Skeletal muscle satellite cell (primary cell): ENCODE measurements at regions not wholly inside any gene's neighbourhood (a gene's known extent, or its start where the extent isn't known, plus 50 kb on each side); places are given as distances from the start of the nearest gene placed in this dataset.
"Not testable (repeated sequence)": the region's sequence is repeated elsewhere in the genome, so short reads cannot be mapped to it uniquely, and the experiment has no call there.

Source experiments
- H3K27me3 ChIP-seq: 2 replicates; pipeline ENCODE4 v1.7.0; 2013; ENCODE audit warnings: low read length; ENCODE audit not compliant: control insufficient read depth, insufficient read depth
- H3K36me3 ChIP-seq: 2 replicates; pipeline ENCODE4 v1.7.0; 2013; ENCODE audit warnings: mild to moderate bottlenecking, control low read depth, low read length; ENCODE audit not compliant: insufficient read depth
- H3K4me1 ChIP-seq: 2 replicates; pipeline ENCODE4 v1.7.0; 2013; ENCODE audit warnings: low read length; ENCODE audit not compliant: control insufficient read depth, insufficient read depth
- H3K4me2 ChIP-seq: 2 replicates; pipeline ENCODE4 v1.7.0; 2013; ENCODE audit warnings: mild to moderate bottlenecking, low read length
- H3K4me3 ChIP-seq: 2 replicates; pipeline ENCODE4 v1.7.0; 2013; ENCODE audit warnings: low read length
- H3K9ac ChIP-seq: 2 replicates; pipeline ENCODE4 v1.7.0; 2013; ENCODE audit warnings: mild to moderate bottlenecking, low read depth, low read length, moderate library complexity
- H3K9me3 ChIP-seq: replicated peaks from 2 replicates; pipeline ENCODE4 v1.7.0; 2013; ENCODE audit warnings: mild to moderate bottlenecking, control low read depth, low read length

DNA sequence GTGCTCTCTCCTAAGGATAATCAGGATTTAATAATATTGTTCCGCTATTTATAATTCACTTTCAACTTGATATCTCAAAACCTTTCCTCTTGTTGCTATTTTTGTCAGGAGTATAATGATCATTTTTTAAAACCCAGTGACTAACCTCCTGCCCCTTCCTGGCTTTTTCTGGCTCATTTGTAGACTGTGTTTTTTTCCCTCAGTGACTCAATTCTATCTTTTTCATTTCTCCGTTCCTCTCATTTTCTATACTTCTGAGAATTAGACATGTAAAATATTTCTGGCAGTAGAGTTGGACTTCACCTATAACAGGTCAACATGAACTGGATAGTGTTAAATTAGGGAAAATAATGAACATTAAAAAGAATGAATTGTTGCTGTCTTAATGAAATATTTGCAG lies 490.7 kb downstream of the EDEM1 start:
- no peaks in the 10 kb centered on the region for H3K4me1 ChIP-seq
- no peaks in the 10 kb centered on the region for H3K36me3 ChIP-seq
- H3K4me3 ChIP-seq: no peak overlapping the region
- no peaks in the 10 kb centered on the region for H3K9me3 ChIP-seq
- H3K4me2 ChIP-seq: no peak overlapping the region
- H3K9ac ChIP-seq: no peak overlapping the region
- no peaks in the 10 kb centered on the region for H3K27me3 ChIP-seq

DNA sequence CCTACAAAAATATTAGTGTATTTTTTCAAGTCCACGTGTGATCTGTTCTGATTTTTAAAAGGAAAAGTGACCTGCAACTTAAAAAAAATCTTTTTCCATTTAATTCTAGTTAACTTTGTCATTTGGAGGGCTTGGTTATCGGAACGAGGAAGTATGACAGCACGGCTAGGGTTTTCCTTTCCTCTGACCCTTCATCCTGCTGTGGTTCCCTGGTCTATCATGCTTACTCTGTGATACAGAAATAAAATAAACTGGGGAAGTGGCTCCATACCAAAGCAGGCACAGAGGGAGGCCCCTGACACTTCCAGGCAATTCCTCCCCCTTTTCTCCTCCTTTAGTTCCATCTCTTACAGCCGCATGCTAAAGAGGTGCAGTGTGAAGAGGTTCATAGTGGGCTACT lies 491.3 kb downstream of the EDEM1 start:
- no peaks in the 10 kb centered on the region for H3K9me3 ChIP-seq
- H3K36me3 ChIP-seq: no peaks in the 10 kb centered on the region
- H3K4me3 ChIP-seq: no peak overlapping the region
- H3K4me2 ChIP-seq: no peak overlapping the region
- no peak overlapping the region for H3K9ac ChIP-seq
- no peaks in the 10 kb centered on the region for H3K4me1 ChIP-seq
- H3K27me3 ChIP-seq: no peaks in the 10 kb centered on the region

DNA sequence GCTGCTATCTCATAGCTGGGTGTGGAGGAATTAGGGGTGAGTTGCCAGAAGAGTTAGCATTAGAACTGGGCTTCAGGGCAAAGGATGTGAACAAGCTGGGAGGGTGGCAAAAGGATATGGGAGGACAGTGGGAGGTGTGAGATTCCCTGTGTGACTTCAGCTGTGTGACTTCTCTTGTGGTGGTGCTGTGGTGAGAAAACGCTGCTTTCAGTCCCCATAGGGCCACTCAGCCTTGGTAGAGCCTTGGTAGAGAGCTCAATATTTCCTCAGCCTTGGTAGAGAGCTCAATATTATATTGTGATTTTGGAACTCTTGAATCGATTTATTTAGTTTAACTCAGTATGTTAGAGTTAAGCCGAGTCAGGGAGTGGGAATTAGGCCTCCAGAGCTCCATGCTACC lies 499.7 kb downstream of the EDEM1 start:
- Histone ChIP-seq H3K4me1 (no peaks in the 10 kb centered on the region), H3K9ac (no peak overlapping the region), H3K4me3 (no peak overlapping the region), H3K9me3 (peaks cover 8% of the 10 kb centered on the region), H3K4me2 (no peak overlapping the region), H3K27me3 (no peaks in the 10 kb centered on the region), H3K36me3 (no peaks in the 10 kb centered on the region)

DNA sequence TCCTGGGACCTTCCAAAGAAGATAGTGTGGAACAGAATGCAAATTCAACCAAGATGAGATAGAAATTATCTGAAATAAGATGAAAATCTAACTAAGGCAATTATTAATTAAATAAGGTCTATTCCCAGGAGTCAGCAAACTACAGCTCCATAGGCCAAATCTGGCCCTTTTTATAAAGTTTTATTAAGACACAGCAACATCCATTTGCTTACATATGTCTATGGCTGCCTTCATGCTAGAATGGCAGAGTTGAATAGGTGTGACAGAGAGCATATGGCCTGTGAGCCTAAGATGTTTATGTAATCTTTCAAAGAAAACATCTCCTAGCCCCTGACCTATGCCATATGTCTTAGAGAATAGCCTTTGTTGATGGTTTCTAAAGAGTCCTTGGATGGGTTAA lies 503.0 kb downstream of the EDEM1 start:
- Histone ChIP-seq H3K9me3 (peaks cover 8% of the 10 kb centered on the region), H3K4me1 (no peaks in the 10 kb centered on the region), H3K4me3 (no peak overlapping the region)

DNA sequence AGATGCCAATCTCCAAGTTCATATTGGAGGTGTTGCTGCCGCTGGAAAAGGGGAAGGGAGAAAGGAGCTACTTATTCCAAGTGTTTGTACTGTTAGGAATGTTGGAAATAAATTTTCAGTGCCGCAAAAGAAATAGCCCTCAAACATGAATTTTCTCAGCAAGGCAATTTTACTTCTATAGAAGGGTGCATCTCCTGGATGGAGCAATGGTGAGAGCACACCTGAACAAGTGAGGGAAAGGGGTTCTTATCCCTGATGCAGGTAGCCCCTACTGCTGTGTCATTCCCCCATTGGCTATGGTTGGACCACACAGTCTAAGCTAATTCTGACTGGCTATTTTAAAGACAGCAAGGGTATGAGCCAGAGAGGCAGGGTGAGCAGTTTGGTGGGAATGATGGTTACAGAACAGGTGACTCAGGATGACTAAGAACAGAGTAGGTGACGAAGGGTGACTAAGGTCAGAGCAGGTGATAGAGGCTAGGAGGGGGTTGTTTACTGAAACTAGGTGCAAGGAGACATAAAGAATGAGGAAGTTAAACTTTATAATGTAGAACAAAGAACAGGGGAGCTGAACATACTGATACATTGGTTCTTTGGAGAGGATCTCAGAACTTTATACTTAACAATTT lies 503.5 kb downstream of the EDEM1 start:
- Histone ChIP-seq H3K9me3 (peaks cover 8% of the 10 kb centered on the region), H3K4me1 (no peaks in the 10 kb centered on the region), H3K36me3 (no peaks in the 10 kb centered on the region), H3K4me3 (no peak overlapping the region), H3K4me2 (no peak overlapping the region), H3K27me3 (no peaks in the 10 kb centered on the region), H3K9ac (no peak overlapping the region)

More for the DNA sequence above, 503.0 kb downstream of the EDEM1 start:
- Histone ChIP-seq H3K4me2 (no peak overlapping the region), H3K36me3 (no peaks in the 10 kb centered on the region), H3K27me3 (no peaks in the 10 kb centered on the region), H3K9ac (no peak overlapping the region)

DNA sequence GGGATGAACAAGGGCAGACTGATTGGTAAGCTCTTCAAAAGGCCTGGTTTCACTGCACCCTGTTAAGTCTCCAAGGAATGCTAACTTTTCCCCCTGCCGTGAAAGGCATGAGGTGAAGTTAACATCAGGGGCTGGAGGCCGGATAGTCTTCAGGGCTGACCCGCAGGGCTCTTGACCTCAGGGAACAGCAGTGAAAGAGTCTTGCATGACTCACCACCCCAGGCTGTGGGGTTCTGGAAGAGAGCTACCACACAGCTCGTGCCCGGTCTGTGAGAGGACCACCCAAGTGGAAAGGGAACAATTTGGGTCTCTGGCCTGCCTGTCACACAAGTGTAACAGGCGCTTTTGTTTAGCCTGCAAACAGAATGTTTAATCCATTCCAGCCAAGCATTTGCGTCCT lies 504.9 kb downstream of the EDEM1 start:
- Histone ChIP-seq H3K4me3 (no peak overlapping the region), H3K4me2 (no peak overlapping the region), H3K9me3 (peaks cover 8% of the 10 kb centered on the region), H3K9ac (no peak overlapping the region), H3K27me3 (no peaks in the 10 kb centered on the region), H3K36me3 (no peaks in the 10 kb centered on the region), H3K4me1 (no peaks in the 10 kb centered on the region)

DNA sequence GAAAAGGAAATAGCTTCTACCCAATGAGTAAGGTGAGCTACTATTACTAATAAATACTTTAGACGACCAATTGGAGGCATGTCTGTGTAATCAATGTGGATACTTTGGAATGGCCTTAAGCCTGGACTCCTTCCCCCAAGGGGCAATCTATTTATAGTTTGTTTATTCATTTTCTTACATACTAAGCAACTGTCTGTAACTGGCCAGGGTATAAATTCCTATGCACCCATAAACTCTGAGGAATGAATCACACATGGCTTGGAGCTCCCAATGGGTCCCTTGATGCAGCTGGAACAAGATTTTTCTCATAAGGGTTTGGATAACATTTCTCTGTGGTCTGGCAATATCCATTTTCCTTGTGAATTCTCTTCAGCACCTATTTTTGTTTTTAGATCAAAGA lies 506.8 kb downstream of the EDEM1 start:
- Histone ChIP-seq H3K9ac (no peak overlapping the region), H3K36me3 (no peaks in the 10 kb centered on the region), H3K4me2 (no peak overlapping the region), H3K9me3 (peaks cover 9% of the 10 kb centered on the region), H3K27me3 (no peaks in the 10 kb centered on the region), H3K4me3 (no peak overlapping the region), H3K4me1 (no peaks in the 10 kb centered on the region)

DNA sequence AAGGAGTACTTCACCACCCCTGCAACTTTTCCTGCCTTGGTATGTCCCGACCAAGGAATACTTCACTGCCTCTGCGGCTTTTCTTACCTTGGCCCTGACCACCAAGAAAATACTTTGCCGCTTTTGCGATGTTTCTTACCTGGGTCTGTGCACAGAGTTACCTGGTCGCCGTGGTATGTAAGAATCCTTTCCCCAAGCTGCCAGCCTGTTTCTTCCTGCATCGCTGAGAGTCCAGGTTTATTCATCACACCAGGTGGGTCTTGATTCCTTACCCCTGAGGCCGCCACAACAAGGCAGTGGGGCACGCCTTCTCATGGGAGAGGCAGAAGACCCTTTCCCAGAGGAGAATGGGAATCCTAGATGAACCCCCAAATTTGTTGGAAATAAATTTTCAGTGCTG lies 511.3 kb downstream of the EDEM1 start:
- Histone ChIP-seq H3K4me3 (no peak overlapping the region), H3K9ac (no peak overlapping the region), H3K27me3 (no peaks in the 10 kb centered on the region)

DNA sequence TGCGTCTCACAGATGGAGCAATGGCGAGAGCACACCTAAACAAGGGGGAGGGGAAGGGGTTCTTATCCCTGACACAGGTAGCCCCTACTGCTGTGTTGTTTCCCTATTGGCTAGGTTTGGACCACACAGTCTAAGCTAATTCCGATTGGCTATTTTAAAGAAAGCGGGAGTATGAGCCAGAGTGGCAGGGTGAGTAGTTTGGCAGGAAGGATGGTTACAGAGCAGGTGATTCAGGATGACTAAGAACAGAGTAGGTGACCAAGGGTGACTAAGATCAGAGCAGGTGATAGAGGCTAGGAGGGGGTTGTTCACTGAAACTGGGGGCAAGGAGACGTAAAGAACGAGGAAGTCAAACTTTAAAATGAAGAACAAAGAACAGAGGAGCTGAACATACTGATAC lies 511.8 kb downstream of the EDEM1 start:
- Histone ChIP-seq H3K9ac (no peak overlapping the region), H3K27me3 (no peaks in the 10 kb centered on the region)

More for the DNA sequence above, 511.3 kb downstream of the EDEM1 start:
- Histone ChIP-seq H3K4me1 (no peaks in the 10 kb centered on the region), H3K36me3 (no peaks in the 10 kb centered on the region), H3K9me3 (peaks cover 6% of the 10 kb centered on the region), H3K4me2 (no peak overlapping the region)

DNA sequence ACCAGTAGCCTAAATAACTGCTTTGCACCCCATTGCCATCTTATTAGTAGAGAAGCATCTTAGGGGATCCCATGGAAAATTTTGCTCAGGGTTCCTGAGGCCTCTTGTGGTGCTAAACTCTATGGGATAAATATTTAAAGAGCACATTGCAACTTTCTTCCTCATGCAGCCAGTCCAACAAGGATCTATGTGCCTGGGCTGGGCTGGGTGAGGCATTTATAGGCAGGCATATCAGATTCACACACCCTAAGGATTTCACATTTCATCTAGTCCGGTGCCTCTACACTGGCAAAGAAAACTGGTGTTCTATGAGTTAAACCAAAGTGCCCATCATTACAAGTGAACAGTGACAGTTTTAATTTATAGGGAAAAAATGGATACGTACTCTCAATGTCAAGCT lies 512.3 kb downstream of the EDEM1 start:
- H3K9me3 ChIP-seq: peaks cover 6% of the 10 kb centered on the region
- H3K4me1 ChIP-seq: no peaks in the 10 kb centered on the region
- H3K4me2 ChIP-seq: no peak overlapping the region
- H3K27me3 ChIP-seq: no peaks in the 10 kb centered on the region
- H3K4me3 ChIP-seq: no peak overlapping the region
- H3K9ac ChIP-seq: no peak overlapping the region
- no peaks in the 10 kb centered on the region for H3K36me3 ChIP-seq

More for the DNA sequence above, 511.8 kb downstream of the EDEM1 start:
- Histone ChIP-seq H3K4me2 (no peak overlapping the region), H3K4me1 (no peaks in the 10 kb centered on the region), H3K9me3 (peaks cover 6% of the 10 kb centered on the region), H3K4me3 (no peak overlapping the region), H3K36me3 (no peaks in the 10 kb centered on the region)

DNA sequence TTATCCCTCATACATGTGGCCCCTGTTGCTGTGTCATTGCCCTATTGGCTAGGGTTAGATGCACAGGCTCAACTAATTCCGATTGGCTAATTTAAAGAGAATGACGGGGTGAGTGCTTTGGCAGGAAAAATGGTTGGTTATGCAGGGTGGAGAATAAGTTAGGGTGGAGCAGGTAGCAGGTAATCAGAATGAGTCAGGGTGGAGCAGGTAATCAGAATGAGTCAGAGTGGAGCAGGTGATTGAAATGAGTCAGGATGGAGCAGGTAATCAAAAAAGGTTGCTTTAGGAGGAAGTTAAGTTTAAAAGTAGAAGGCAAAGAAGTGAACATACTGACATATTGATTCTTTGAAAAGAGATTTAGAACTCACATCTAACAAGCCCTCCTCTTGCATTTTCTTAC lies 513.5 kb downstream of the EDEM1 start:
- not testable (repeated sequence) for H3K9me3 ChIP-seq, H3K4me1 ChIP-seq, H3K27me3 ChIP-seq, H3K4me2 ChIP-seq, H3K36me3 ChIP-seq, H3K4me3 ChIP-seq, H3K9ac ChIP-seq

DNA sequence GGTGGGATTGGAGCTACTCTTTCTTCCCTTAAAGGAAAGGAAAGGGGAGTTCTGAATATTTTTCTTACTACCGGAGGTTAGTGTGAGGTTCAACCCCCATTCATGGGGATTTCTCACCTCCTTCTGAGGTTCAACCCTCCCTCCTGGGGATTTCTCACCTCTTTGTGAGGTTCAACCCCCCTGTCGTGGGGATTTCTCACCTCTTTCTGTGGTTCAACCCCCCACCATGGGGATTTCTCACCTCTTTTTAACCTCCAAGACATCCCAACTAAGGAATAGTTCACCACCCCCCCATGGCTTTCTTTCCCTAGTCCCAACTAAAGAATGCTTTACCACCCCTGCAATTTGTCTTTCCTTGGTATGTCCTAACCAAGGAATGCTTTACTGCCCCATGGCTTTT lies 520.3 kb downstream of the EDEM1 start:
- H3K4me1 ChIP-seq: no peaks in the 10 kb centered on the region
- no peaks in the 10 kb centered on the region for H3K36me3 ChIP-seq
- H3K9ac ChIP-seq: no peak overlapping the region
- peaks cover 3% of the 10 kb centered on the region for H3K9me3 ChIP-seq
- no peak overlapping the region for H3K4me2 ChIP-seq
- H3K27me3 ChIP-seq: no peaks in the 10 kb centered on the region
- no peak overlapping the region for H3K4me3 ChIP-seq
